ENCODE measurements at regions not wholly inside any gene's neighbourhood (a gene's known extent, or its start where the extent isn't known, plus 50 kb on each side); places are given as distances from the start of the nearest gene placed in this dataset.

DNA sequence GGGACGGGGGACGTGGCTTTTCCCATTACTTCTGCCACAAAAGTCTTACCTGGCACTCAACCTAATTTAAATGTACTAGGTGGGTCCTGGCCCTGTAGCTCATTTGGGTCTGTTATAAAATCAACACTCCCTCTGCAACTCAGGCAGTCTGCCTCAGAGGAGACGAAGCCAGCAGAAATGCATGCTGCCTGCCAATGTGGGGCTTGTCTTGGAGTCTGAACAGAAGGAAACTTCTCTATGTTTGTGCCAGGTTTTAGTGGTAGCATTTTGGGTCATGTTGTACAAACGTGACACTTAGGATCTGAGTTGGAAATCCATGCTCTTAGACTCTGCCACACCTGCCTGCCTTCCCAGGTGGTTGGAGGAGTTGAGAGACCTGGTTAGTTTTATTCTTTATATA is 292.5 kb upstream of the FAM98A start:
- TF ChIP-seq, protein P1, sequence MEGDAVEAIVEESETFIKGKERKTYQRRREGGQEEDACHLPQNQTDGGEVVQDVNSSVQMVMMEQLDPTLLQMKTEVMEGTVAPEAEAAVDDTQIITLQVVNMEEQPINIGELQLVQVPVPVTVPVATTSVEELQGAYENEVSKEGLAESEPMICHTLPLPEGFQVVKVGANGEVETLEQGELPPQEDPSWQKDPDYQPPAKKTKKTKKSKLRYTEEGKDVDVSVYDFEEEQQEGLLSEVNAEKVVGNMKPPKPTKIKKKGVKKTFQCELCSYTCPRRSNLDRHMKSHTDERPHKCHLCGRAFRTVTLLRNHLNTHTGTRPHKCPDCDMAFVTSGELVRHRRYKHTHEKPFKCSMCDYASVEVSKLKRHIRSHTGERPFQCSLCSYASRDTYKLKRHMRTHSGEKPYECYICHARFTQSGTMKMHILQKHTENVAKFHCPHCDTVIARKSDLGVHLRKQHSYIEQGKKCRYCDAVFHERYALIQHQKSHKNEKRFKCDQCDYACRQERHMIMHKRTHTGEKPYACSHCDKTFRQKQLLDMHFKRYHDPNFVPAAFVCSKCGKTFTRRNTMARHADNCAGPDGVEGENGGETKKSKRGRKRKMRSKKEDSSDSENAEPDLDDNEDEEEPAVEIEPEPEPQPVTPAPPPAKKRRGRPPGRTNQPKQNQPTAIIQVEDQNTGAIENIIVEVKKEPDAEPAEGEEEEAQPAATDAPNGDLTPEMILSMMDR (IDR thresholded peaks at IDR 0.05; ENCODE audit: low read depth, low read length, missing input control), result no peak
- TF ChIP-seq RAD21 (IDR thresholded peaks at IDR 0.05) (no peak), SP1 (IDR thresholded peaks at IDR 0.05) (no peak), YY1 (IDR thresholded peaks at IDR 0.05) (no peak), RXRA (IDR thresholded peaks at IDR 0.05) (no peak), TAF1 (conservative IDR thresholded peaks at IDR 0.05) (no peak), HNF4G (IDR thresholded peaks at IDR 0.05) (no peak)
- TF ChIP-seq, protein P2, sequence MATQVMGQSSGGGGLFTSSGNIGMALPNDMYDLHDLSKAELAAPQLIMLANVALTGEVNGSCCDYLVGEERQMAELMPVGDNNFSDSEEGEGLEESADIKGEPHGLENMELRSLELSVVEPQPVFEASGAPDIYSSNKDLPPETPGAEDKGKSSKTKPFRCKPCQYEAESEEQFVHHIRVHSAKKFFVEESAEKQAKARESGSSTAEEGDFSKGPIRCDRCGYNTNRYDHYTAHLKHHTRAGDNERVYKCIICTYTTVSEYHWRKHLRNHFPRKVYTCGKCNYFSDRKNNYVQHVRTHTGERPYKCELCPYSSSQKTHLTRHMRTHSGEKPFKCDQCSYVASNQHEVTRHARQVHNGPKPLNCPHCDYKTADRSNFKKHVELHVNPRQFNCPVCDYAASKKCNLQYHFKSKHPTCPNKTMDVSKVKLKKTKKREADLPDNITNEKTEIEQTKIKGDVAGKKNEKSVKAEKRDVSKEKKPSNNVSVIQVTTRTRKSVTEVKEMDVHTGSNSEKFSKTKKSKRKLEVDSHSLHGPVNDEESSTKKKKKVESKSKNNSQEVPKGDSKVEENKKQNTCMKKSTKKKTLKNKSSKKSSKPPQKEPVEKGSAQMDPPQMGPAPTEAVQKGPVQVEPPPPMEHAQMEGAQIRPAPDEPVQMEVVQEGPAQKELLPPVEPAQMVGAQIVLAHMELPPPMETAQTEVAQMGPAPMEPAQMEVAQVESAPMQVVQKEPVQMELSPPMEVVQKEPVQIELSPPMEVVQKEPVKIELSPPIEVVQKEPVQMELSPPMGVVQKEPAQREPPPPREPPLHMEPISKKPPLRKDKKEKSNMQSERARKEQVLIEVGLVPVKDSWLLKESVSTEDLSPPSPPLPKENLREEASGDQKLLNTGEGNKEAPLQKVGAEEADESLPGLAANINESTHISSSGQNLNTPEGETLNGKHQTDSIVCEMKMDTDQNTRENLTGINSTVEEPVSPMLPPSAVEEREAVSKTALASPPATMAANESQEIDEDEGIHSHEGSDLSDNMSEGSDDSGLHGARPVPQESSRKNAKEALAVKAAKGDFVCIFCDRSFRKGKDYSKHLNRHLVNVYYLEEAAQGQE (IDR thresholded peaks at IDR 0.05), result no peak
